Muscle of leg (tissue), 3 donors: ENCODE measurements at regions not wholly inside any gene's neighbourhood (a gene's known extent, or its start where the extent isn't known, plus 50 kb on each side); places are given as distances from the start of the nearest gene placed in this dataset.
A peak's percentile ranks its signal among the peaks of the same experiment; 100 is the strongest.

ENCODE experiments used
- DNase-seq: peaks from one replicate; pipeline ENCODE4 v3.0.0; 2013
- H3K27ac ChIP-seq: one replicate; pipeline ENCODE4 v1.5.1; 2013; ENCODE audit warnings: mild to moderate bottlenecking, low read length, control low read depth
- H3K27me3 ChIP-seq: one replicate; pipeline ENCODE4 v1.6.1; 2013; ENCODE audit warnings: low read length; ENCODE audit not compliant: control insufficient read depth, insufficient read depth
- H3K36me3 ChIP-seq: one replicate; pipeline ENCODE4 v1.6.1; 2013; ENCODE audit warnings: low read length; ENCODE audit not compliant: control insufficient read depth, insufficient read depth
- H3K4me1 ChIP-seq: one replicate; pipeline ENCODE4 v1.6.1; 2013; ENCODE audit warnings: low read length; ENCODE audit not compliant: control insufficient read depth, insufficient read depth
- H3K4me3 ChIP-seq: one replicate; pipeline ENCODE4 v1.5.1; 2013; ENCODE audit warnings: low read length, control low read depth
- H3K9me3 ChIP-seq: replicated peaks from 2 replicates; pipeline ENCODE4 v1.6.1; 2013; ENCODE audit warnings: low read depth, low read length; ENCODE audit not compliant: control insufficient read depth
- WGBS: methylation state at CpG from one replicate; pipeline ENCODE4 v1.1.5; 2013; ENCODE audit warnings: missing lambda C conversion rate; ENCODE audit not compliant: insufficient coverage; 5-methylcytosine and 5-hydroxymethylcytosine counted together

GRCh38 chr16:79310710-79311109 lies 289.8 kb downstream of the MAF start:
- Histone ChIP-seq H3K36me3 (no peaks in the 10 kb centered on the region), H3K4me1 (peaks cover 16% of the 10 kb centered on the region), H3K27me3 (peaks cover 14% of the 10 kb centered on the region), H3K9me3 (no peaks in the 10 kb centered on the region), H3K4me3 (no peak overlapping the region), H3K27ac (no peak overlapping the region)
- 47% methylated on average over 7 of the region's 7 CpGs for WGBS
- peak; percentile 32 for DNase-seq

GRCh38 chr16:79309606-79310005 lies 290.9 kb downstream of the MAF start:
- no CpG with 5 or more reads among the region's 6 CpGs for WGBS
- H3K27ac ChIP-seq = no peak overlapping the region
- H3K27me3 ChIP-seq = peaks cover 14% of the 10 kb centered on the region
- H3K9me3 ChIP-seq = no peaks in the 10 kb centered on the region
- no peak overlapping the region for H3K4me3 ChIP-seq
- peaks cover 16% of the 10 kb centered on the region for H3K4me1 ChIP-seq
- DNase-seq = no peak
- H3K36me3 ChIP-seq = no peaks in the 10 kb centered on the region

DNA sequence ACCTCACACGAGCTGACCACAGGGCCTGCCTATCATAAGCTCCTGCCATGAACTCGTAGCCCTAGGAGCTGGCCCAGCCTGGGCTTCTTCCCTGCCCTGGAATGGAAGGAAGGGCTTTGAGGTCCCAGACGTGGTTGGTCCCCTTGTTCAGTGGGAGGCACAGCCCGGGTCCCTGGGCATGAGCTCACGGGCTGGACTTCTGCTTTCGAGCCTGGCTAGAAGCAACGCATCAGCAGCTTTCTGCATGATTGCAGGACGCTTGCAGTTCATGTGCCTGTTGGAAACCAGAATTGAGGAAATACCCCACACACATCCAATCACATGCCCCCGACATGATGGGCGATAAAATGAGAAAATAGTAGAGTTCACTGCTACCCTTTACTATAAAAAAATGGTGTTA lies 293.3 kb downstream of the MAF start:
- Histone ChIP-seq H3K27ac (no peak overlapping the region), H3K4me3 (no peak overlapping the region), H3K36me3 (no peaks in the 10 kb centered on the region), H3K27me3 (peaks cover 11% of the 10 kb centered on the region), H3K9me3 (no peaks in the 10 kb centered on the region), H3K4me1 (peaks cover 16% of the 10 kb centered on the region)
- WGBS = 84% methylated on average over 4 of the region's 10 CpGs
- DNase-seq = peak; percentile 76

GRCh38 chr16:79305074-79305473 lies 295.5 kb downstream of the MAF start:
- 94% methylated on average over 9 of the region's 10 CpGs for WGBS
- Histone ChIP-seq H3K27me3 (no peaks in the 10 kb centered on the region), H3K36me3 (no peaks in the 10 kb centered on the region), H3K4me3 (no peak overlapping the region), H3K27ac (no peak overlapping the region), H3K4me1 (no peaks in the 10 kb centered on the region), H3K9me3 (no peaks in the 10 kb centered on the region)
- no peak for DNase-seq

- Histone ChIP-seq H3K4me3 (no peak overlapping the region), H3K27me3 (no peaks in the 10 kb centered on the region), H3K27ac (no peak overlapping the region), H3K36me3 (no peaks in the 10 kb centered on the region), H3K9me3 (no peaks in the 10 kb centered on the region), H3K4me1 (no peaks in the 10 kb centered on the region)
- 28% methylated on average over 4 of the region's 8 CpGs for WGBS
- DNase-seq = peak; percentile 92
Observed at GRCh38 chr16:79303959-79304387, 296.6 kb downstream of the MAF start.

- 83% methylated on average over 2 of the region's 3 CpGs for WGBS
- Histone ChIP-seq H3K36me3 (no peaks in the 10 kb centered on the region), H3K9me3 (no peaks in the 10 kb centered on the region), H3K27ac (no peak overlapping the region), H3K4me1 (no peaks in the 10 kb centered on the region), H3K27me3 (peaks cover 2% of the 10 kb centered on the region), H3K4me3 (no peak overlapping the region)
- no peak for DNase-seq
Observed at GRCh38 chr16:79303206-79303605, 297.3 kb downstream of the MAF start.

DNA sequence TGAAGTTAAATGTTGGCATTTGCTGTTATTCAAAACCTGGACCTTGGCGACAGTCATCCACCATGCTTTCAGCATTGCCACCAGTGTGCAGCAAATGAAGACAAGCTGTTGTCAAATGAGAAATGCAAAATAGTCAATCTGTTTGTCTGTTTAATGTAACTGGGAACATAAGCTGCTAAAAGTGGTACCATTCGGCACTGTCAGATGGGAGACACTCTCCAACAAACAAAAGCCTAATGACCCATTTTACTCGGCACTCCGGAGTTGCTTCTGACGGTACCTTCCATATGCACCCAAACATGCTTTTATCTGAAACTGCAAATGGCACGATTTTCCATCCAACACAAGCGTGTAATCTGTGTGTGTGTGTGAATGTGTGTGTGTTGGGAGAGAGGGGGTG lies 297.8 kb downstream of the MAF start:
- Histone ChIP-seq H3K4me3 (no peak overlapping the region), H3K4me1 (no peaks in the 10 kb centered on the region), H3K27me3 (peaks cover 2% of the 10 kb centered on the region), H3K36me3 (no peaks in the 10 kb centered on the region), H3K27ac (no peak overlapping the region), H3K9me3 (no peaks in the 10 kb centered on the region)
- no peak for DNase-seq
- WGBS = no CpG with 5 or more reads among the region's 7 CpGs

- Histone ChIP-seq H3K4me3 (no peak overlapping the region), H3K4me1 (no peaks in the 10 kb centered on the region), H3K9me3 (no peaks in the 10 kb centered on the region), H3K27me3 (peaks cover 2% of the 10 kb centered on the region), H3K27ac (no peak overlapping the region), H3K36me3 (no peaks in the 10 kb centered on the region)
- 62% methylated on average over 5 of the region's 12 CpGs for WGBS
- no peak for DNase-seq
Observed at GRCh38 chr16:79301051-79301450, 299.5 kb downstream of the MAF start.

- Histone ChIP-seq H3K4me1 (no peaks in the 10 kb centered on the region), H3K27ac (no peak overlapping the region), H3K27me3 (peaks cover 2% of the 10 kb centered on the region), H3K4me3 (no peak overlapping the region), H3K9me3 (no peaks in the 10 kb centered on the region), H3K36me3 (no peaks in the 10 kb centered on the region)
- no peak for DNase-seq
- WGBS = 77% methylated on average over 9 of the region's 16 CpGs
Observed at GRCh38 chr16:79298894-79299799, 301.4 kb downstream of the MAF start.

GRCh38 chr16:79298476-79298875 lies 302.1 kb downstream of the MAF start:
- DNase-seq = no peak
- Histone ChIP-seq H3K4me1 (no peaks in the 10 kb centered on the region), H3K36me3 (no peaks in the 10 kb centered on the region), H3K27ac (no peak overlapping the region), H3K9me3 (no peaks in the 10 kb centered on the region), H3K4me3 (no peak overlapping the region), H3K27me3 (peaks cover 2% of the 10 kb centered on the region)
- 89% methylated on average over 7 of the region's 7 CpGs for WGBS
